Neutrophil (primary cell): ENCODE measurements at regions not wholly inside any gene's neighbourhood (a gene's known extent, or its start where the extent isn't known, plus 50 kb on each side); places are given as distances from the start of the nearest gene placed in this dataset.

Source experiments
- H3K27ac ChIP-seq: fragments of 200-600 bp; sonication (generic); 2 replicates; pipeline ENCODE4 v1.5.1; 2016; ENCODE audit warnings: mild to moderate bottlenecking, moderate library complexity
- H3K27me3 ChIP-seq: fragments of 200-600 bp; sonication (generic); 2 replicates; pipeline ENCODE4 v1.6.0; 2016; ENCODE audit warnings: mild to moderate bottlenecking
- H3K36me3 ChIP-seq: fragments of 200-600 bp; sonication (generic); 2 replicates; pipeline ENCODE4 v1.5.1; 2017
- H3K4me1 ChIP-seq, 2 experiments: fragments of 200-600 bp in 1 of 2; sonication (generic) in 1 of 2; 1 replicate in 1 of 2; 2 replicates in 1 of 2; pipeline versions ENCODE4 v1.5.1 to v1.6.1; 2013 to 2016; ENCODE audit warnings: low read depth in 1 of 2, low read length in 1 of 2, mild to moderate bottlenecking in 1 of 2, moderate library complexity in 1 of 2; ENCODE audit not compliant: control insufficient read depth in 1 of 2, insufficient read depth in 1 of 2
- H3K4me3 ChIP-seq, 2 experiments: fragments of 200-600 bp in 1 of 2; sonication (generic) in 1 of 2; 1 replicate in 1 of 2; 2 replicates in 1 of 2; pipeline ENCODE4 v1.5.1; 2013 to 2016; ENCODE audit warnings: low read depth in 1 of 2, low read length in 1 of 2, mild to moderate bottlenecking in 1 of 2, moderate library complexity in 1 of 2
- H3K9me3 ChIP-seq: fragments of 200-600 bp; sonication (generic); 2 replicates; pipeline ENCODE4 v1.5.1; 2016
- TF ChIP-seq, protein P1 (sequence below): fragments of 200-600 bp; sonication (generic); IDR thresholded peaks from 2 replicates; pipeline ENCODE4 v1.5.1; 2016; ENCODE audit warnings: antibody characterized with exemption

DNA sequence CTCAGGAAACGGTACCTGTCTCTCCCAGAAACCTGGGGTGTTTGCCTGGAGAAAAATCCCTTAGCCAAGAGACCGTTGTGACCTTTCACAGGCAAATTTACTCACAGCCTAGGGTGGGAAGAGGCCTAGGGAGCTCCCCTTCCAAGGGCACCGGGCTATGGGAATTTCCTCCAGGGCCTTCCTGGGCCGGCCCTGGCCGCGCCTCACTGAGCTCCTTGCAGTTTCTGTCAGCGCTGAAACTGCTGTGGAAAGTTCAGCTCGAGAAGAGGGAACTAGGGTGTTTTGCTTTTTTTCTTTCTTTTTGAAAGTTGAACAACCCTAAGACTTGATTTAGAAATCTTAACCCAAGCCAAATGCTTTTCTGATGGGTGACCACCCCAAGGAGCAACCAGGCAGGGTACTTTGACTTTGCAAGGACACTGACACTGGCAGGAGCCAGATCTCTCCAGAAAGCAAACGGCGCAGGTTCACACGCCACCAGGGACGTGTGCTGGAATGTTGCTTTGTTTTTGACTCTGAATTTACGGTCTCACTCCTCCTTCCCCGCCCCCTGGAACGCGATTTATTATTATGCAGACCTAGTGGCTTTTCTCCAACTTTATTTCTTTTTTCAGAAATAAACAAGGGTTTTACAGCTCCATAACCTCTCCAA is 229.6 kb upstream of the JUN start:
- H3K4me1 ChIP-seq, result no peaks in the 10 kb centered on the region
- H3K27ac ChIP-seq, result no peak overlapping the region
- no peak overlapping the region for H3K4me3 ChIP-seq
- H3K27me3 ChIP-seq, result peaks cover 31% of the 10 kb centered on the region
- no peaks in the 10 kb centered on the region for H3K9me3 ChIP-seq
- no peaks in the 10 kb centered on the region for H3K36me3 ChIP-seq
- TF ChIP-seq, protein P1, sequence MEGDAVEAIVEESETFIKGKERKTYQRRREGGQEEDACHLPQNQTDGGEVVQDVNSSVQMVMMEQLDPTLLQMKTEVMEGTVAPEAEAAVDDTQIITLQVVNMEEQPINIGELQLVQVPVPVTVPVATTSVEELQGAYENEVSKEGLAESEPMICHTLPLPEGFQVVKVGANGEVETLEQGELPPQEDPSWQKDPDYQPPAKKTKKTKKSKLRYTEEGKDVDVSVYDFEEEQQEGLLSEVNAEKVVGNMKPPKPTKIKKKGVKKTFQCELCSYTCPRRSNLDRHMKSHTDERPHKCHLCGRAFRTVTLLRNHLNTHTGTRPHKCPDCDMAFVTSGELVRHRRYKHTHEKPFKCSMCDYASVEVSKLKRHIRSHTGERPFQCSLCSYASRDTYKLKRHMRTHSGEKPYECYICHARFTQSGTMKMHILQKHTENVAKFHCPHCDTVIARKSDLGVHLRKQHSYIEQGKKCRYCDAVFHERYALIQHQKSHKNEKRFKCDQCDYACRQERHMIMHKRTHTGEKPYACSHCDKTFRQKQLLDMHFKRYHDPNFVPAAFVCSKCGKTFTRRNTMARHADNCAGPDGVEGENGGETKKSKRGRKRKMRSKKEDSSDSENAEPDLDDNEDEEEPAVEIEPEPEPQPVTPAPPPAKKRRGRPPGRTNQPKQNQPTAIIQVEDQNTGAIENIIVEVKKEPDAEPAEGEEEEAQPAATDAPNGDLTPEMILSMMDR, result no peak

DNA sequence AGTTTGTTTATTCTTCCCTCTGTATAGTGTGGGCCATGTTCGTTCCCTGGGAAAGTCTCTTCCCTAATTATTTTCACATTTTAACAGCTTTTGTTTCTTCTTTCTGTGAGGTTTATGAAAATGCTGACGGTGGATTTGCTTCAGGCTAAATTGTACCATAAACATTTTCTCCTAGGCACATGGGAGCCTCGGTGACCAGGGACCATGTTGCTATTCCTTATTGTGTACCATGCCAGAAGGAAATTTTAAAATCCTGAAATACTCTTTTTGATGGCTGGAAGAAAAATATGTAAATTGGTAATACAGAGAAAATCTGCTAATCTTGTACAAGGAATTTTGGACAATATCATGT is 230.1 kb upstream of the JUN start:
- peaks cover 31% of the 10 kb centered on the region for H3K27me3 ChIP-seq
- no peak overlapping the region for H3K4me3 ChIP-seq
- H3K36me3 ChIP-seq, result no peaks in the 10 kb centered on the region
- H3K27ac ChIP-seq, result no peak overlapping the region
- H3K4me1 ChIP-seq, result no peaks in the 10 kb centered on the region
- H3K9me3 ChIP-seq, result no peaks in the 10 kb centered on the region
- TF ChIP-seq, protein P1, result no peak

DNA sequence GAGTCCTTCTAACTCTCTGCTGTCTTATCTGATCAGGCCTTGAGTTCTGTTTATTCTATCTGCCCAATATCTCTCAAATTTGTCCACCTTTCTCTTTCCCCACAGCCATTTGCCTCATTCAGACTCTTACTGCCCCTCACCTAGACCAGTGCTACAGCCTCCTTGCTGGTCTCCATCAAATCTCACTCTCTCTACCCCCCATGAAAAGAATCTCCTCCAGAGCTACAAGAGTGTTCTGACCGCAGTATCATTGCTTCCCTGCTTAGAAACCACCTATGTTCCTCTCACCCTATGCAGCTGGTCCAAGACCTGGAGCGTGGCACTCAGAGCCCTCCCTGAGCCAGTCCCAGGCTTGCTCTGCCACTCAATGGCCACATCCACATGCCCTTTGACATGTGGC is 231.0 kb upstream of the JUN start:
- Histone ChIP-seq H3K36me3 (no peaks in the 10 kb centered on the region), H3K9me3 (no peaks in the 10 kb centered on the region), H3K27ac (no peak overlapping the region), H3K4me3 (no peak overlapping the region), H3K4me1 (no peaks in the 10 kb centered on the region), H3K27me3 (peaks cover 31% of the 10 kb centered on the region)
- TF ChIP-seq, protein P1, result no peak

DNA sequence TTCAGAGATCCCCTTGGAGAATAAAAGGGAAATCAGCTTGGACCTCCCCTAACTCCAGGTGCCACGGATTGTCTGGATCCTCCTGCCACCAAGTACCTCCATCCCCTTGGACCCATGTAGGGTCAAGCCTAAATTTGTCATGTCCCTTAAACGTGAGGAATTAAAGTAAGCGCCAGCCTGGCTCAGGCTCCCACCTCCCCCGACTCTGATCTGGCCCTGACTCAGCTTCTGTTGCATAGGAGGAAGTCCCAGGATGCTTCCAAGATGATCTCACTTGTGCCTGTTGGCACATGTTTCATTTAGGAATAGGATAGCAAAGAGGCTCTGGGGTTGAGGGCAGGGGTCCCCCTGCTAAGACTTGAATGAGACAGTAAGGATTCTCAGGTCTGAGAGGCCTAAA is 231.9 kb upstream of the JUN start:
- Histone ChIP-seq H3K9me3 (no peaks in the 10 kb centered on the region), H3K27me3 (peaks cover 30% of the 10 kb centered on the region), H3K4me1 (no peaks in the 10 kb centered on the region), H3K27ac (no peak overlapping the region), H3K4me3 (no peak overlapping the region), H3K36me3 (no peaks in the 10 kb centered on the region)
- TF ChIP-seq, protein P1, result no peak

DNA sequence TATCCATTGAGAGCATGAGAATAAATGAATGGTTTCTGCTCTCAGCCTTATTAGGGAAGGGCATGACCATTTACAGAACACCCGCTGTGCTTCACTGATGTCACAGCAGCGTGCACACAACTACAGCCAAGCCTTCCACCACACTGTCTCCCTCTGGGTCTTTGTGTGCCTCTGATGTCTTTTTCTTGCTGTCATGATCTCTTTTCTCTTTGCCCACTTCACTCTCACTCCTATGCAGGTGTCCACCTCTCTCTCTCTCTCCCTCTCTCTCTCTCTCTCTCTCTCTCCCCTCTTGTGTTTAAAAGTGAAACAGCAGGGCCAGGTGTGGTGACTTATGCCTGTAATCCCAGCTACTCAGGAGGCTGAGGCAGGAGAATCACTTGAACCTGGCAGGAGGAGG is 232.5 kb upstream of the JUN start:
- Histone ChIP-seq H3K9me3 (no peaks in the 10 kb centered on the region), H3K27me3 (peaks cover 23% of the 10 kb centered on the region), H3K27ac (no peak overlapping the region), H3K4me3 (no peak overlapping the region), H3K36me3 (no peaks in the 10 kb centered on the region), H3K4me1 (no peaks in the 10 kb centered on the region)
- TF ChIP-seq, protein P1, result no peak
